ENCODE measurements at regions not wholly inside any gene's neighbourhood (a gene's known extent, or its start where the extent isn't known, plus 50 kb on each side); places are given as distances from the start of the nearest gene placed in this dataset.
"Not testable (repeated sequence)": the region's sequence is repeated elsewhere in the genome, so short reads cannot be mapped to it uniquely, and the experiment has no call there.

- TF ChIP-seq CTCF (IDR thresholded peaks at IDR 0.05; ENCODE audit: low read depth, low read length) = no peak
- Histone ChIP-seq H3K4me3 (ENCODE audit: low read depth, low read length) (no peak overlapping the region), H3K9me3 (ENCODE audit: severe bottlenecking) (no peaks in the 10 kb centered on the region), H3K27ac (no peak overlapping the region), H3K27me3 (ENCODE audit: insufficient read depth, low read depth, severe bottlenecking) (peaks cover 37% of the 10 kb centered on the region), H3K36me3 (no peaks in the 10 kb centered on the region)
- DNase-seq = no peak
Observed at GRCh38 chrX:19204636-19205035, 82.4 kb upstream of the ADGRG2 start.

GRCh38 chrX:19212037-19212436, 89.8 kb upstream of the ADGRG2 start:
- Histone ChIP-seq H3K36me3 (no peaks in the 10 kb centered on the region), H3K9me3 (ENCODE audit: severe bottlenecking) (no peaks in the 10 kb centered on the region), H3K27ac (no peak overlapping the region), H3K27me3 (ENCODE audit: insufficient read depth, low read depth, severe bottlenecking) (peaks cover 30% of the 10 kb centered on the region), H3K4me3 (ENCODE audit: low read depth, low read length) (no peak overlapping the region)
- no peak for DNase-seq
- no peak for TF ChIP-seq CTCF (IDR thresholded peaks at IDR 0.05; ENCODE audit: low read depth, low read length)

- H3K9me3 ChIP-seq (ENCODE audit: severe bottlenecking) = no peaks in the 10 kb centered on the region
- H3K4me3 ChIP-seq (ENCODE audit: low read depth, low read length) = no peak overlapping the region
- peaks cover 28% of the 10 kb centered on the region for H3K27me3 ChIP-seq (ENCODE audit: insufficient read depth, low read depth, severe bottlenecking)
- no peak for DNase-seq
- no peak for TF ChIP-seq CTCF (IDR thresholded peaks at IDR 0.05; ENCODE audit: low read depth, low read length)
- no peaks in the 10 kb centered on the region for H3K36me3 ChIP-seq
- H3K27ac ChIP-seq = no peak overlapping the region
Observed at GRCh38 chrX:19213610-19214152, 91.4 kb upstream of the ADGRG2 start.

- no peak for TF ChIP-seq CTCF (IDR thresholded peaks at IDR 0.05; ENCODE audit: low read depth, low read length)
- Histone ChIP-seq H3K9me3 (ENCODE audit: severe bottlenecking) (no peaks in the 10 kb centered on the region), H3K4me3 (ENCODE audit: low read depth, low read length) (no peak overlapping the region), H3K27ac (no peak overlapping the region), H3K27me3 (ENCODE audit: insufficient read depth, low read depth, severe bottlenecking) (peaks cover 28% of the 10 kb centered on the region), H3K36me3 (no peaks in the 10 kb centered on the region)
- DNase-seq = no peak
Observed at GRCh38 chrX:19214311-19214710, 92.0 kb upstream of the ADGRG2 start.

GRCh38 chrX:19225909-19226308, 103.6 kb upstream of the ADGRG2 start:
- DNase-seq = no peak
- no peak overlapping the region for H3K4me3 ChIP-seq (ENCODE audit: low read depth, low read length)
- H3K27ac ChIP-seq = no peak overlapping the region
- no peaks in the 10 kb centered on the region for H3K9me3 ChIP-seq (ENCODE audit: severe bottlenecking)
- peaks cover 29% of the 10 kb centered on the region for H3K27me3 ChIP-seq (ENCODE audit: insufficient read depth, low read depth, severe bottlenecking)
- peak; percentile 40; the same call in 1 of the 2 replicates for TF ChIP-seq CTCF (IDR thresholded peaks at IDR 0.05; ENCODE audit: low read depth, low read length)
- H3K36me3 ChIP-seq = no peaks in the 10 kb centered on the region

GRCh38 chrX:19229896-19230295, 107.6 kb upstream of the ADGRG2 start:
- not testable (repeated sequence) for H3K27ac ChIP-seq; DNase-seq; H3K9me3 ChIP-seq (ENCODE audit: severe bottlenecking); H3K36me3 ChIP-seq; H3K4me3 ChIP-seq (ENCODE audit: low read depth, low read length)
- H3K27me3 ChIP-seq (ENCODE audit: insufficient read depth, low read depth, severe bottlenecking) = peaks cover 14% of the 10 kb centered on the region

Measured in WERI-Rb-1 (cell line).